IPS-15b (cell line): ENCODE measurements at regions not wholly inside any gene's neighbourhood (a gene's known extent, or its start where the extent isn't known, plus 50 kb on each side); places are given as distances from the start of the nearest gene placed in this dataset.

ENCODE experiments used
- H3K27me3 ChIP-seq: one replicate; pipeline ENCODE4 v1.6.1; 2013; ENCODE audit warnings: low read length; ENCODE audit not compliant: control insufficient read depth, insufficient read depth
- H3K36me3 ChIP-seq: one replicate; pipeline ENCODE4 v1.6.1; 2013; ENCODE audit warnings: low read length; ENCODE audit not compliant: control insufficient read depth, insufficient read depth
- H3K4me1 ChIP-seq: one replicate; pipeline ENCODE4 v1.6.1; 2013; ENCODE audit warnings: mild to moderate bottlenecking, low read length; ENCODE audit not compliant: control insufficient read depth, insufficient read depth
- H3K4me3 ChIP-seq: one replicate; pipeline ENCODE4 v1.5.1; 2013; ENCODE audit warnings: low read depth, low read length
- H3K9ac ChIP-seq: one replicate; pipeline ENCODE4 v1.6.1; 2013; ENCODE audit warnings: low read depth, mild to moderate bottlenecking, low read length
- H3K9me3 ChIP-seq: one replicate; pipeline ENCODE4 v1.6.1; 2013; ENCODE audit warnings: mild to moderate bottlenecking, low read length; ENCODE audit not compliant: control insufficient read depth, insufficient read depth

- Histone ChIP-seq H3K4me3 (no peak overlapping the region), H3K9ac (no peak overlapping the region), H3K36me3 (no peaks in the 10 kb centered on the region), H3K4me1 (no peaks in the 10 kb centered on the region), H3K9me3 (no peaks in the 10 kb centered on the region), H3K27me3 (no peaks in the 10 kb centered on the region)
These were observed 98.1 kb downstream of the NEDD1 start for GRCh38 chr12:97005174-97005573.

- Histone ChIP-seq H3K27me3 (no peaks in the 10 kb centered on the region), H3K36me3 (no peaks in the 10 kb centered on the region), H3K9me3 (no peaks in the 10 kb centered on the region), H3K9ac (no peak overlapping the region), H3K4me3 (no peak overlapping the region), H3K4me1 (no peaks in the 10 kb centered on the region)
These were observed 98.6 kb downstream of the NEDD1 start for GRCh38 chr12:97005646-97006045.

DNA sequence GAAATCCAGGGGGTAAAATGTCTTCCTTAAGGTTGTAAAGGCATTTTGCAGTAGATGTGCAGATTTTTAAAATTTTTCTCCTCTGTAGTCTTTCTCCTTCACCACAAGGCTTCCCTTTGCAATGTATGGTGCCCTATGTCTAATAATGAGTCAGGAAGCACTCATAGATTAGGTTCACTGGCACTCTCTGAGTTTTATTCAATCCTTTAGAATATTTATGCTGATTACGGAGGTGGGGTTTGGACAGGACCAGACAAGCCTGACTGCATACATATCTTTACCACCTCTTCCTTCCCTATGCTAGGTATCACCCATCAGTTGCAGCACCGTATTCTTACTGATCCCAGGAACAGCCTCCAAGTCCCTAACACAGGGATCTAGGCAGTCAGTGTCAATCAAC, 99.5 kb downstream of the NEDD1 start:
- Histone ChIP-seq H3K4me1 (no peaks in the 10 kb centered on the region), H3K9ac (no peak overlapping the region), H3K9me3 (no peaks in the 10 kb centered on the region), H3K36me3 (no peaks in the 10 kb centered on the region), H3K27me3 (no peaks in the 10 kb centered on the region), H3K4me3 (no peak overlapping the region)

- H3K36me3 ChIP-seq: no peaks in the 10 kb centered on the region
- H3K9ac ChIP-seq: no peak overlapping the region
- no peaks in the 10 kb centered on the region for H3K27me3 ChIP-seq
- H3K4me1 ChIP-seq: no peaks in the 10 kb centered on the region
- H3K4me3 ChIP-seq: no peak overlapping the region
- no peaks in the 10 kb centered on the region for H3K9me3 ChIP-seq
These were observed 109.1 kb downstream of the NEDD1 start for GRCh38 chr12:97016163-97016562.

- Histone ChIP-seq H3K4me3 (no peak overlapping the region), H3K27me3 (no peaks in the 10 kb centered on the region), H3K4me1 (no peaks in the 10 kb centered on the region)
These were observed 110.2 kb downstream of the NEDD1 start for GRCh38 chr12:97017213-97017612.

DNA sequence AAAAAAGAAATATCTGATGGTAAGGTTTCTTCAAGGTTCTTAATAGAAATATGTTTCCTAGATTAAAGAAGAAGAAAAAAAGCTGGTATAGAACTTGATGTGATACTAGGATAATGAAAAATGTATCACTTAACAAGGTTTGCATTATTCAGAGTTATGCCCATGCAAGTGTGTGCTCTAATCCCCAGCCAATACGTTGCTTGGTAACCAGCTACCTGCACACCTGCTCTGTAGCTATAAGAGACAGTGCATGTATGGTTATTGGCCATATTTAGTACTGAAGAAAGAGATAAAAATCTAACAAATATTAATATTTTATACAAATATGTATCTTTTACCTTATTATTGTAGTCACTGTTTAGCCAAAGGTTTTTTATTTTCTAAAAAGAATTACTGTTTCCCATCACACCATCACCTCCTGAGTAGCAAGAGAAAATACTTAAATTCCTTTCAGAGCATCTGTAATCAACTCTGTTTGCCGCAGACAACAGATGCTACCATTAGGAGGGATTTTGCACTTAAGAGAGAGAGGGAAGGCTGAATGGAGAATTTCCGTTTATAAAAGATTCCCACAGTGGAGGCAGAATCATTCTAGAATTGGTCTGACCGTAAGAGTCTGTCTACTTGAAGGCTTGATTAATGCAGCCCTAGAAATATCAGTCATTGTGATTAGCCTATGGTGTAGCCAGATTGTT, 115.6 kb downstream of the NEDD1 start:
- no peaks in the 10 kb centered on the region for H3K9me3 ChIP-seq
- no peaks in the 10 kb centered on the region for H3K27me3 ChIP-seq
- H3K36me3 ChIP-seq: no peaks in the 10 kb centered on the region
- H3K4me1 ChIP-seq: no peaks in the 10 kb centered on the region
- H3K9ac ChIP-seq: no peak overlapping the region
- no peak overlapping the region for H3K4me3 ChIP-seq

More at GRCh38 chr12:97017213-97017612, 110.2 kb downstream of the NEDD1 start:
- H3K9me3 ChIP-seq: no peaks in the 10 kb centered on the region
- H3K9ac ChIP-seq: no peak overlapping the region
- H3K36me3 ChIP-seq: no peaks in the 10 kb centered on the region

GRCh38 chr12:97024393-97024792, 117.3 kb downstream of the NEDD1 start:
- Histone ChIP-seq H3K4me1 (no peaks in the 10 kb centered on the region), H3K27me3 (no peaks in the 10 kb centered on the region), H3K36me3 (no peaks in the 10 kb centered on the region), H3K4me3 (no peak overlapping the region), H3K9me3 (no peaks in the 10 kb centered on the region), H3K9ac (no peak overlapping the region)

GRCh38 chr12:97026901-97027300, 119.8 kb downstream of the NEDD1 start:
- no peak overlapping the region for H3K9ac ChIP-seq
- H3K4me3 ChIP-seq: no peak overlapping the region
- no peaks in the 10 kb centered on the region for H3K36me3 ChIP-seq
- no peaks in the 10 kb centered on the region for H3K4me1 ChIP-seq
- no peaks in the 10 kb centered on the region for H3K27me3 ChIP-seq
- H3K9me3 ChIP-seq: no peaks in the 10 kb centered on the region

DNA sequence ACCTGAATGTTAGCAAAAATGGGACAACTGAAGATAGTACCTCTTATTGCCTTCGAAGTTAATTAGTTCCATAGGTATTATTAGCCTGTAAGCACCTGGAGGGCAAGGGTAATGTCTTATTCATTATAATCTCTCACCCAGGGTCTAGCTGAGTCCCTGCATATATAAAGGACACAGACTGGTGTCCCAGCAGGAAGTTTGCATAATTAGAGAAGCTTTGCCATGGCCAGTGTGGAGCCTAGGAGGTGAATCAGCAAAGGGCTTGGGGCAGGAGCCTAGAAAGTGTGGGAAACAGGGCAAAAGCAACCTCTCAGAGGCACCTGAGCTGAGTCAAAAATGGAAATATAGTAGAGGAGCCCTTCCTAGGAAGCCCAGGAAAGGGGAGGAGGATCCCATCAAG, 120.4 kb downstream of the NEDD1 start:
- Histone ChIP-seq H3K27me3 (no peaks in the 10 kb centered on the region), H3K4me1 (no peaks in the 10 kb centered on the region), H3K9ac (no peak overlapping the region), H3K9me3 (no peaks in the 10 kb centered on the region), H3K36me3 (no peaks in the 10 kb centered on the region), H3K4me3 (no peak overlapping the region)

GRCh38 chr12:97038131-97038530, 131.1 kb downstream of the NEDD1 start:
- Histone ChIP-seq H3K27me3 (no peaks in the 10 kb centered on the region), H3K9ac (no peak overlapping the region), H3K4me3 (no peak overlapping the region), H3K4me1 (no peaks in the 10 kb centered on the region), H3K9me3 (no peaks in the 10 kb centered on the region), H3K36me3 (no peaks in the 10 kb centered on the region)

DNA sequence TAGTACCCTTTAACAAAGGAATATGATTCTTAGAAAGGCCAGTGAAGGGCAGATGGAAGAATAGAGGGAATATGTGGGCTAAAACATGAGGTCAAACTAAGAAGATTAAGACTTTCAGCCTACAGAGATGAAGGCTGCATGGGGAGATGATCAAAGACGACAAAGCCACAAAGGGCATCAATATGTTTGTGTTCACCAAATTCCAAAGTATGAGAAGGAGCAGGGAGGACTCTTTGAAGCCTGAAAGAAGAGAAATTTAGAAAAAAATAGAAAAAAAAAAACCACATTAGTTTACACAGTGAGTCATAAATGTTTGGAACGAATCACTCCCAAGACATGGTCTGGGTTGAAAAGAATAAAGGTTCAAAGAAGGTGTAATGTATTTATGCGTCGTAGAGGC, 131.8 kb downstream of the NEDD1 start:
- Histone ChIP-seq H3K36me3 (no peaks in the 10 kb centered on the region), H3K27me3 (no peaks in the 10 kb centered on the region), H3K4me3 (no peak overlapping the region), H3K9me3 (no peaks in the 10 kb centered on the region), H3K9ac (no peak overlapping the region), H3K4me1 (no peaks in the 10 kb centered on the region)

DNA sequence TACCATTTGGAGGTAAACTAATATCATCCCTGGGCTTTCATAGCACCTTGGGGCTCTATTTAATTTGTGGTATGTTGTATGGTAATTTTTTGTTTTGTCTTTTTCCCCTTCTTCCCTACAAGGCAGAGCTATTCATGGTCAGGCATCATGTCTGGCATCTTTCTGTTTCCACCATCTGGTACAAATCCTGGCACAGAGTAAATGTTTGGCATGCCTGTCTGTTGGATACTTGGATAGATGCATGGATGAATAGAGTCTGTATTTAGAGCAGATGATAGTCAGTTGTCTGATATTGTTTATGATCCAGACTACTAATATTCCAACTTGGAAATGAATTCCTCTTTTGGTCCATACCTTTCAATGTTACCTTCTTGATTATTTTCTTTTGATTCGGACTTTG, 139.8 kb downstream of the NEDD1 start:
- no peak overlapping the region for H3K4me3 ChIP-seq
- H3K4me1 ChIP-seq: no peaks in the 10 kb centered on the region
- no peaks in the 10 kb centered on the region for H3K27me3 ChIP-seq
- H3K9ac ChIP-seq: no peak overlapping the region
- H3K9me3 ChIP-seq: no peaks in the 10 kb centered on the region
- H3K36me3 ChIP-seq: no peaks in the 10 kb centered on the region
